Esophagus squamous epithelium (tissue), 5 donors: ENCODE measurements at regions not wholly inside any gene's neighbourhood (a gene's known extent, or its start where the extent isn't known, plus 50 kb on each side); places are given as distances from the start of the nearest gene placed in this dataset.

Source experiments
- DNase-seq: peaks from one replicate; lab custom pipeline; 2025; lab: John Stamatoyannopoulos, UW
- H3K27ac ChIP-seq, 4 donors: fragments of 200-600 bp; sonication (generic); one replicate each; pipeline ENCODE4 v1.5.1; 2016 to 2019; ENCODE audit warnings: mild to moderate bottlenecking in 1 of 4
- H3K27me3 ChIP-seq, 4 donors: fragments of 200-600 bp; sonication (generic); 1 replicate in 3 of 4; 2 replicates in 1 of 4; pipeline versions ENCODE4 v1.5.1 to v1.6.0; 2017 to 2021; ENCODE audit warnings: antibody characterized with exemption in 1 of 4
- H3K36me3 ChIP-seq, 3 donors: fragments of 200-600 bp; sonication (generic); one replicate each; pipeline ENCODE4 v1.5.1; 2016 to 2019
- H3K4me1 ChIP-seq, 3 donors: fragments of 200-600 bp; sonication (generic); one replicate each; pipeline ENCODE4 v1.5.1; 2017 to 2019
- H3K4me3 ChIP-seq, 4 donors: fragments of 200-600 bp; sonication (generic); 1 replicate in 3 of 4; 2 replicates in 1 of 4; pipeline ENCODE4 v1.5.1; 2016 to 2019; ENCODE audit warnings: mild to moderate bottlenecking in 2 of 4, moderate library complexity in 1 of 4
- H3K9me3 ChIP-seq, 3 donors: fragments of 200-600 bp; sonication (generic); one replicate each; pipeline ENCODE4 v1.5.1; 2016 to 2019
- POLR2A ChIP-seq, 4 donors: fragments of 450-650 bp; IDR thresholded peaks; one replicate each; pipeline ENCODE4 v1.6.1; 2017; ENCODE audit warnings: antibody characterized with exemption in 4 of 4, mild to moderate bottlenecking in 4 of 4, moderate library complexity in 3 of 4
- WGBS, 2 donors: methylation state at CpG; one replicate each; pipeline ENCODE4 v1.1.5; 2018; 5-methylcytosine and 5-hydroxymethylcytosine counted together
- intact Hi-C: fragments of 100-400 bp; cut with DNase I; formaldehyde crosslinking; loops from one replicate; pipeline ENCODE4 v1.15.0; 2022
- TF ChIP-seq, protein P1 (sequence below), 6 experiments: fragments of 450-650 bp in 4 of 6; fragments of 200-600 bp in 2 of 6; sonication (generic) in 2 of 6; IDR thresholded peaks; one replicate each; pipeline ENCODE4 v1.5.1; 2016 to 2019; ENCODE audit warnings: antibody characterized with exemption in 6 of 6, mild to moderate bottlenecking in 4 of 6, moderate library complexity in 4 of 6
- donor health status: DM: yes; HTN: yes; CAD: no.

DNA sequence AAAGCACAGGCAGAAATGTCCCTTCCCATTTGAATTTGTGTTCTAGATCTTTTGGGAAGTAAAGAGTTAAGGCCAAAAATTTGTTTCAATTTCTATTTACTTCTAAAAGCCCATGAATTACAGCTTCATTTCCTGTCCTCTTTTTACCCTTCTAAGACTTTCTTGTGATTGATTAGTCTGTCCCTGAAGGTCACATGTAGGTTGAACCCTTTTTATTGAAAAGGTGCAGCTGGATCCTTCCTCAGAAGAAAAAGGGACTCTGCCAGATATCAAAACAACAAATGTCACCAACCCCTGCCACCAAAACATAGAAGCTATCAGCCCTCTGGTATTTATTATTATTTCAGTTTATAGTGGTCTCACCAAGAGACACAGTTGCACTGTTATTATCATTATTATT is 424.9 kb upstream of the DPP6 start:
- TF ChIP-seq, protein P1, sequence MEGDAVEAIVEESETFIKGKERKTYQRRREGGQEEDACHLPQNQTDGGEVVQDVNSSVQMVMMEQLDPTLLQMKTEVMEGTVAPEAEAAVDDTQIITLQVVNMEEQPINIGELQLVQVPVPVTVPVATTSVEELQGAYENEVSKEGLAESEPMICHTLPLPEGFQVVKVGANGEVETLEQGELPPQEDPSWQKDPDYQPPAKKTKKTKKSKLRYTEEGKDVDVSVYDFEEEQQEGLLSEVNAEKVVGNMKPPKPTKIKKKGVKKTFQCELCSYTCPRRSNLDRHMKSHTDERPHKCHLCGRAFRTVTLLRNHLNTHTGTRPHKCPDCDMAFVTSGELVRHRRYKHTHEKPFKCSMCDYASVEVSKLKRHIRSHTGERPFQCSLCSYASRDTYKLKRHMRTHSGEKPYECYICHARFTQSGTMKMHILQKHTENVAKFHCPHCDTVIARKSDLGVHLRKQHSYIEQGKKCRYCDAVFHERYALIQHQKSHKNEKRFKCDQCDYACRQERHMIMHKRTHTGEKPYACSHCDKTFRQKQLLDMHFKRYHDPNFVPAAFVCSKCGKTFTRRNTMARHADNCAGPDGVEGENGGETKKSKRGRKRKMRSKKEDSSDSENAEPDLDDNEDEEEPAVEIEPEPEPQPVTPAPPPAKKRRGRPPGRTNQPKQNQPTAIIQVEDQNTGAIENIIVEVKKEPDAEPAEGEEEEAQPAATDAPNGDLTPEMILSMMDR (IDR thresholded peaks at IDR 0.05) = no peak
- no peak for TF ChIP-seq POLR2A (IDR thresholded peaks at IDR 0.05)
- DNase-seq = no peak
- Histone ChIP-seq H3K36me3 (no peaks in the 10 kb centered on the region), H3K4me3 (no peak overlapping the region), H3K4me1 (no peaks in the 10 kb centered on the region), H3K9me3 (no peaks in the 10 kb centered on the region), H3K27ac (no peak overlapping the region), H3K27me3 (no peaks in the 10 kb centered on the region)
- intact Hi-C loops = no loop called here

DNA sequence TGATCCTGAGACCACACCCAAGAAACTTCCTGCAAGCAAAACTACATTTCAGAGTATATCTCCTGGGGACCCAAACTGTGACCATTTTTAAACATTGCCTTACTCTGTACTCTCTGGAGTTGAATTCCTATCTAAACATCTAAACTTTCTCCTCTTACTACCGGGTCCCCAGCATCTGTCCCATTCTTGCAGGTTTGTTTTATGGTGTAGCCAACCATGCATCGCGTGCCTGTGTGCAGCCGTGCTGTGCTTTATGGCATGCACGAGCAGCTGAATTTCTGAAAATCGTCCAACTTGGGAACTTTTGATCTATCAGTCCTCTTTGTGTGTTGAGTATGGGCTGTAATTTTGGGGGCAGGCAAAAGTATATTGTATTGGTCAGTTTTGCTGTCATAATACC is 423.8 kb upstream of the DPP6 start:
- WGBS, 2 donors = 76 to 77% methylated on average over 6 of the region's 6 CpGs
- no peak for TF ChIP-seq POLR2A (IDR thresholded peaks at IDR 0.05)
- TF ChIP-seq, protein P1 (IDR thresholded peaks at IDR 0.05) = no peak
- no peaks in the 10 kb centered on the region for H3K9me3 ChIP-seq
- no peak for DNase-seq
- no peak overlapping the region for H3K27ac ChIP-seq
- no peaks in the 10 kb centered on the region for H3K4me1 ChIP-seq
- no peak overlapping the region for H3K4me3 ChIP-seq
- no peaks in the 10 kb centered on the region for H3K36me3 ChIP-seq
- intact Hi-C loops = no loop called here
- H3K27me3 ChIP-seq = no peaks in the 10 kb centered on the region

DNA sequence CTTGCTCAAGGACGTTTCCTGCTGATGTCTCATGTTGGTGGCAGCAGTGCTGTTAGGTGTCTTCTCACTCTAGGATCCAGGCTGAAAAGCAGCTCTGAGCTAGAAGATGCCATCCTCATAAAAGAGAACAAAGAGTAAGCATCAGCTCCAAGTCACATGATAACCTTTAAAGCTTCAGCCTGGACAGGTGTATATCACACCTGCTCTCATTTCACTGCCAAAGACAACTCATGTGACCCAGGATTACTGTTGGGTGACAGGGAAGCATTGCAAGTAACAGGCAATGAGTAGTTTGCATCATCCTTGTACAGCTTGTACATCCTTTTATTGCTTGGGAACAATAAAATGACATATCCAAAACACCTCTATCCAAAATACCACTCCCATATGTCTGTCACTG is 423.4 kb upstream of the DPP6 start:
- intact Hi-C loops = no loop called here
- Histone ChIP-seq H3K27me3 (no peaks in the 10 kb centered on the region), H3K9me3 (no peaks in the 10 kb centered on the region), H3K4me3 (no peak overlapping the region), H3K4me1 (no peaks in the 10 kb centered on the region), H3K36me3 (no peaks in the 10 kb centered on the region), H3K27ac (no peak overlapping the region)
- DNase-seq = no peak
- WGBS, 2 donors = 25 to 67% methylated on average over 1 of the region's 1 CpG
- TF ChIP-seq POLR2A (IDR thresholded peaks at IDR 0.05) = no peak
- TF ChIP-seq, protein P1 (IDR thresholded peaks at IDR 0.05) = no peak

DNA sequence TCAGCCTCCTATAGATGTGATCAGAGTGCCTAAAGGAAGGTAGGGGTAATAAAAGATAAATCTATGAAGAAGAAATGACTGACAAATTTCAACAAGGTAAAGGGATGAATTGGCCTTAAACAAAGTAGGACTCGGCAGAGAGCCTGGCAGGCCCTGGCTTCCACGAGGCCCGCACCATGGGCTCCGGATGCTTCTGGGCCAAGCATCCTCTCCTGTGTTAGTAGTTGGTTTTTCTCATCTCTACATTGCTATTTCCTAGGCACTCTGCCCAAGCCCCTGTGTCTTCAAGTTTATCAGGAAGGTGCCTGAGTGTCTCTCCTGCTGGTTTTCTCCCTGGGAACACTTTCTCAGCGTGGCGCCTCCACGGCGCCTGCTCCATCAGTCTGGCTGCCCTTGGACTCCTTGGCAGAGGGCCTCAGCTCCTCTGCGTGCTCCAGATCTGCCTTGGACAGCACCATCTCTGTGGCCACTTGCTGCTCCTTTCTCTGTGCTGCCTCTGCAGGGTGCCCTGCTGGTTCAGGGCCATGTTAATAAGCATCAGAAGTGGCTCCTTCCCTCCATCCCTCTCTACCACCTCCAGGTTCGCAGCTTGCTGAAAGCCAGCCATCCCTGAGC is 413.3 kb upstream of the DPP6 start:
- no peak for DNase-seq
- intact Hi-C loops = no loop called here

DNA sequence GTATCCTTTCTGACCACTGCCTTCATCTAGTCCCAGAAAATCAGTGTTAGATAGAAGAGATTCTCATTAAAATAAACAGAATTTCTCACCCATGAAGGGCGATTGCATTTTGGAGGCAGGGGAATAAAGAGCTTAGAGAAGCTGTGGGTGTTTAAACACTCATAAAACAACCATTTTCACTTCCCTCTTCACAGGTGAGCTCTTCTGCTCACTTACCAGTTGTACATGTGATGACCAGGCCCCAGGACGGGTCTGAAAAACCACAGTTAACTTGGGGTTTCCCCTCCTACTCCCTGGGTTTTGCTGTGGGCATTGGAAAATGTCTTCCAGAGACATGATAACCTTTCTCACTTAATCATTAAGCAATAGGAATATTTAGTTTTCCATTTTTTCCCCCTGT is 411.6 kb upstream of the DPP6 start:
- TF ChIP-seq, protein P1 (IDR thresholded peaks at IDR 0.05) = no peak
- no peak for TF ChIP-seq POLR2A (IDR thresholded peaks at IDR 0.05)
- 46 to 58% methylated on average over 2 of the region's 2 CpGs for WGBS, 2 donors
- no peak for DNase-seq
- H3K9me3 ChIP-seq = peaks cover 0 to 12% (median 0%) of the 10 kb centered on the region in 3 donors
- H3K36me3 ChIP-seq = no peaks in the 10 kb centered on the region
- no peak overlapping the region for H3K4me3 ChIP-seq
- H3K27me3 ChIP-seq = no peaks in the 10 kb centered on the region
- no peaks in the 10 kb centered on the region for H3K4me1 ChIP-seq
- intact Hi-C loops = no loop called here
- H3K27ac ChIP-seq = no peak overlapping the region

More for the DNA sequence above, 413.3 kb upstream of the DPP6 start:
- Histone ChIP-seq H3K9me3 (peaks cover 0 to 12% (median 0%) of the 10 kb centered on the region in 3 donors), H3K27ac (no peak overlapping the region), H3K27me3 (no peaks in the 10 kb centered on the region), H3K4me3 (no peak overlapping the region), H3K4me1 (no peaks in the 10 kb centered on the region), H3K36me3 (no peaks in the 10 kb centered on the region)
- no peak for TF ChIP-seq POLR2A (IDR thresholded peaks at IDR 0.05)
- TF ChIP-seq, protein P1 (IDR thresholded peaks at IDR 0.05) = no peak
- WGBS, 2 donors = 77 to 81% methylated on average over 9 to 10 of the region's 10 CpGs
